Panc1 (cell line): ENCODE measurements at regions not wholly inside any gene's neighbourhood (a gene's known extent, or its start where the extent isn't known, plus 50 kb on each side); places are given as distances from the start of the nearest gene placed in this dataset.

ENCODE experiments used
- ATAC-seq: fragments of 200-7000 bp; cut with Tn5 transposase; 2 replicates; pipeline ENCODE4 v1.9.1; 2020; ENCODE audit warnings: mild to moderate bottlenecking, moderate library complexity
- BruUV-seq: library from RNA; stranded (reverse); fragments of 400-500 nt; replicated peaks from 2 replicates; lab custom pipeline; 2021; lab: Mats Ljungman, UMichigan
- CTCF ChIA-PET: fragments of 300-600 bp; sonication (Branson Sonifier 250); formaldehyde crosslinking; loops from one replicate; lab custom pipeline; 2022; ENCODE audit warnings: antibody characterized with exemption; lab: Charles Lee
- POLR2A ChIA-PET: fragments of 300-600 bp; sonication (Branson Sonifier 250); formaldehyde crosslinking; loops from one replicate; lab custom pipeline; 2022; ENCODE audit warnings: antibody characterized with exemption; lab: Charles Lee
- DNase-seq: peaks from one replicate; pipeline ENCODE4 v3.0.0-alpha.2; 2010; ENCODE audit warnings: low read depth, low spot score
- H3K27ac ChIP-seq: 2 replicates; pipeline ENCODE4 v1.5.1; 2011; ENCODE audit warnings: mild to moderate bottlenecking, low read length, inconsistent platforms
- H3K27me3 ChIP-seq: fragments of 200-500 bp; sonication (Bioruptor generic); 2 replicates; pipeline ENCODE4 v1.6.0; 2014; ENCODE audit warnings: low read length, inconsistent platforms; ENCODE audit not compliant: control insufficient read depth, insufficient read depth
- H3K36me3 ChIP-seq: fragments of 200-500 bp; sonication (Bioruptor generic); 2 replicates; pipeline ENCODE4 v1.5.1; 2014; ENCODE audit warnings: inconsistent platforms, mild to moderate bottlenecking, low read length, moderate library complexity; ENCODE audit not compliant: control insufficient read depth, insufficient read depth
- H3K4me1 ChIP-seq: 2 replicates; pipeline ENCODE4 v1.5.1; 2011; ENCODE audit warnings: inconsistent platforms, mild to moderate bottlenecking, low read length, moderate library complexity; ENCODE audit not compliant: control insufficient read depth, insufficient read depth
- H3K4me3 ChIP-seq, 2 experiments: 2 replicates each; pipeline ENCODE4 v1.5.1; 2011 to 2012; ENCODE audit warnings: low read depth in 2 of 2, low read length in 2 of 2, mild to moderate bottlenecking in 2 of 2, inconsistent platforms in 1 of 2, moderate library complexity in 1 of 2
- H3K9me3 ChIP-seq: fragments of 200-500 bp; sonication (Bioruptor generic); 2 replicates; pipeline ENCODE4 v1.5.1; 2014; ENCODE audit warnings: low read depth, mild to moderate bottlenecking, inconsistent platforms, low read length, moderate library complexity; ENCODE audit not compliant: control insufficient read depth, insufficient read depth
- POLR2AphosphoS5 ChIP-seq: IDR thresholded peaks from 2 replicates; pipeline ENCODE4 v1.6.1; 2012; ENCODE audit warnings: mild to moderate bottlenecking, low read depth, low read length, moderate library complexity
- REST ChIP-seq, 2 experiments: IDR thresholded peaks; 2 replicates each; pipeline ENCODE4 v1.6.1; 2011 to 2012; ENCODE audit warnings: low read depth in 2 of 2, control low read depth in 1 of 2, low read length in 1 of 2, mild to moderate bottlenecking in 1 of 2, moderate library complexity in 1 of 2; ENCODE audit not compliant: insufficient read depth in 1 of 2
- SIN3A ChIP-seq: IDR thresholded peaks from 2 replicates; pipeline ENCODE4 v1.6.1; 2012; ENCODE audit warnings: low read depth, mild to moderate bottlenecking, low read length, moderate library complexity, borderline replicate concordance; ENCODE audit not compliant: insufficient read depth
- TCF7L2 ChIP-seq: IDR thresholded peaks from 2 replicates; pipeline ENCODE4 v1.6.1; 2011; ENCODE audit warnings: mild to moderate bottlenecking, low read depth, low read length, inconsistent platforms
- in situ Hi-C: cut with HindIII; loops from 2 replicates; pipeline ENCODE4 v1.10.0; 2016; ENCODE audit warnings: low sequenced_read_pairs, low pct_unique_long_range_greater_than_20kb
- intact Hi-C: fragments of 100-400 bp; cut with micrococcal nuclease; formaldehyde crosslinking; loops from one replicate; pipeline ENCODE4 v1.10.0; 2022; ENCODE audit not compliant: unreplicated experiment
- TF ChIP-seq, protein P1 (sequence below): fragments of 450-650 bp; IDR thresholded peaks from 2 replicates; pipeline ENCODE4 v1.5.1; 2017; ENCODE audit warnings: mild to moderate bottlenecking

- Histone ChIP-seq H3K36me3 (no peaks in the 10 kb centered on the region), H3K27ac (no peak overlapping the region), H3K4me1 (no peaks in the 10 kb centered on the region), H3K9me3 (no peaks in the 10 kb centered on the region), H3K4me3 (no peak overlapping the region), H3K27me3 (no peaks in the 10 kb centered on the region)
- BruUV-seq = no TSS peak
- CTCF ChIA-PET = no interaction called here
- DNase-seq = no peak
- POLR2A ChIA-PET = interaction anchor here (0.6 kb wide), 1 partner anchor 539 kb away, joined by 7 read pairs; no protein-coding TSS in a partner anchor
- TF ChIP-seq REST (IDR thresholded peaks at IDR 0.05; ENCODE audit: insufficient read depth in 1 of 2, low read depth in 2 of 2, low read length in 1 of 2) (no peak), TCF7L2 (no peak), SIN3A (no peak)
- TF ChIP-seq, protein P1, sequence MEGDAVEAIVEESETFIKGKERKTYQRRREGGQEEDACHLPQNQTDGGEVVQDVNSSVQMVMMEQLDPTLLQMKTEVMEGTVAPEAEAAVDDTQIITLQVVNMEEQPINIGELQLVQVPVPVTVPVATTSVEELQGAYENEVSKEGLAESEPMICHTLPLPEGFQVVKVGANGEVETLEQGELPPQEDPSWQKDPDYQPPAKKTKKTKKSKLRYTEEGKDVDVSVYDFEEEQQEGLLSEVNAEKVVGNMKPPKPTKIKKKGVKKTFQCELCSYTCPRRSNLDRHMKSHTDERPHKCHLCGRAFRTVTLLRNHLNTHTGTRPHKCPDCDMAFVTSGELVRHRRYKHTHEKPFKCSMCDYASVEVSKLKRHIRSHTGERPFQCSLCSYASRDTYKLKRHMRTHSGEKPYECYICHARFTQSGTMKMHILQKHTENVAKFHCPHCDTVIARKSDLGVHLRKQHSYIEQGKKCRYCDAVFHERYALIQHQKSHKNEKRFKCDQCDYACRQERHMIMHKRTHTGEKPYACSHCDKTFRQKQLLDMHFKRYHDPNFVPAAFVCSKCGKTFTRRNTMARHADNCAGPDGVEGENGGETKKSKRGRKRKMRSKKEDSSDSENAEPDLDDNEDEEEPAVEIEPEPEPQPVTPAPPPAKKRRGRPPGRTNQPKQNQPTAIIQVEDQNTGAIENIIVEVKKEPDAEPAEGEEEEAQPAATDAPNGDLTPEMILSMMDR = no peak
- intact Hi-C loops = no loop called here
- ATAC-seq = no peak
- in situ Hi-C loops = no loop called here
Measured at GRCh38 chr13:79796136-79796535, 315.2 kb downstream of the NDFIP2 start.

GRCh38 chr13:79794931-79795330, 314.0 kb downstream of the NDFIP2 start:
- in situ Hi-C loops (no loop called here), intact Hi-C loops (no loop called here)
- no peaks in the 10 kb centered on the region for H3K27me3 ChIP-seq
- no peaks in the 10 kb centered on the region for H3K9me3 ChIP-seq
- no TSS peak for BruUV-seq
- ChIA-PET POLR2A (no interaction called here), CTCF (no interaction called here)
- H3K4me3 ChIP-seq = no peak overlapping the region
- H3K36me3 ChIP-seq = no peaks in the 10 kb centered on the region
- H3K27ac ChIP-seq = no peak overlapping the region
- TF ChIP-seq TCF7L2 = no peak
- no peak for TF ChIP-seq SIN3A
- TF ChIP-seq POLR2AphosphoS5 = no peak
- TF ChIP-seq, protein P1 = no peak
- no peak for TF ChIP-seq REST (IDR thresholded peaks at IDR 0.05; ENCODE audit: insufficient read depth in 1 of 2, low read depth in 2 of 2, low read length in 1 of 2)
- ATAC-seq (no peak), DNase-seq (no peak)
- H3K4me1 ChIP-seq = no peaks in the 10 kb centered on the region
